Glutamatergic neuron (in vitro differentiated cells): ENCODE measurements at regions not wholly inside any gene's neighbourhood (a gene's known extent, or its start where the extent isn't known, plus 50 kb on each side); places are given as distances from the start of the nearest gene placed in this dataset.

Source experiments
- DNase-seq: peaks from one replicate; pipeline ENCODE4 v3.0.0; 2022
- H3K27ac Mint-ChIP-seq: one replicate; pipeline ENCODE4 v1.8.0; 2020; ENCODE audit warnings: mild to moderate bottlenecking, mixed read lengths, inconsistent platforms; ENCODE audit not compliant: unreplicated experiment
- H3K27me3 Mint-ChIP-seq: one replicate; pipeline ENCODE4 v1.8.0; 2020; ENCODE audit warnings: mild to moderate bottlenecking, moderate library complexity, mixed read lengths, inconsistent platforms; ENCODE audit not compliant: unreplicated experiment
- H3K36me3 Mint-ChIP-seq: one replicate; pipeline ENCODE4 v1.8.0; 2020; ENCODE audit warnings: mild to moderate bottlenecking, mixed read lengths, inconsistent platforms; ENCODE audit not compliant: unreplicated experiment
- H3K4me1 Mint-ChIP-seq: one replicate; pipeline ENCODE4 v1.8.0; 2020; ENCODE audit warnings: mild to moderate bottlenecking, low read depth, mixed read lengths, inconsistent platforms; ENCODE audit not compliant: unreplicated experiment
- H3K4me3 Mint-ChIP-seq: one replicate; pipeline ENCODE4 v1.8.0; 2020; ENCODE audit warnings: mild to moderate bottlenecking, mixed read lengths, inconsistent platforms; ENCODE audit not compliant: unreplicated experiment
- H3K9me3 Mint-ChIP-seq: one replicate; pipeline ENCODE4 v1.8.0; 2020; ENCODE audit warnings: mild to moderate bottlenecking, moderate library complexity, mixed read lengths, inconsistent platforms; ENCODE audit not compliant: unreplicated experiment
- TF ChIP-seq, protein P1 (sequence below): fragments of 200-600 bp; sonication (generic); IDR thresholded peaks from one replicate; pipeline ENCODE4 v1.5.0; 2021; ENCODE audit not compliant: partially characterized antibody, unreplicated experiment

DNA sequence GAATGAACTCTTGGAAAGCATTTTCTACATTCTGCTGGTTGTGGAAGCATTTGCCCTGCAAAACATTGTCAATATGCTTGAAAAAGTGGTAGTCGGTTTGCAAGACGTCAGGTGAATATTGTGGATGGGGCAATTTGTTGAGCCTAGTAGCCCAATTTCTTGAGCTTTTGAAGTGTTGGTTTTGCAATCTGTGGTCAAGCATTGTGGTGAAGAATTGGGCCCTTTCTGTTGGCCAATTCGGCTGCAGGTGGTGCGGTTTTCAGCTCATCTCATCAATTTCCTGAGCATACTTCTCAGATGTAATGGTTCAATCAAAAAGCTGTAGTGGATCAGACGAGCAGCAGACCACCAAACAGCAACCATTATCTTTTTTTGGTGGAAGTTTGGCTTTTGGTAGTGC, 426.8 kb upstream of the CDH9 start:
- H3K27me3 Mint-ChIP-seq: no peaks in the 10 kb centered on the region
- no peak for DNase-seq
- H3K4me1 Mint-ChIP-seq: peaks cover 2% of the 10 kb centered on the region
- no peaks in the 10 kb centered on the region for H3K9me3 Mint-ChIP-seq
- TF ChIP-seq, protein P1, sequence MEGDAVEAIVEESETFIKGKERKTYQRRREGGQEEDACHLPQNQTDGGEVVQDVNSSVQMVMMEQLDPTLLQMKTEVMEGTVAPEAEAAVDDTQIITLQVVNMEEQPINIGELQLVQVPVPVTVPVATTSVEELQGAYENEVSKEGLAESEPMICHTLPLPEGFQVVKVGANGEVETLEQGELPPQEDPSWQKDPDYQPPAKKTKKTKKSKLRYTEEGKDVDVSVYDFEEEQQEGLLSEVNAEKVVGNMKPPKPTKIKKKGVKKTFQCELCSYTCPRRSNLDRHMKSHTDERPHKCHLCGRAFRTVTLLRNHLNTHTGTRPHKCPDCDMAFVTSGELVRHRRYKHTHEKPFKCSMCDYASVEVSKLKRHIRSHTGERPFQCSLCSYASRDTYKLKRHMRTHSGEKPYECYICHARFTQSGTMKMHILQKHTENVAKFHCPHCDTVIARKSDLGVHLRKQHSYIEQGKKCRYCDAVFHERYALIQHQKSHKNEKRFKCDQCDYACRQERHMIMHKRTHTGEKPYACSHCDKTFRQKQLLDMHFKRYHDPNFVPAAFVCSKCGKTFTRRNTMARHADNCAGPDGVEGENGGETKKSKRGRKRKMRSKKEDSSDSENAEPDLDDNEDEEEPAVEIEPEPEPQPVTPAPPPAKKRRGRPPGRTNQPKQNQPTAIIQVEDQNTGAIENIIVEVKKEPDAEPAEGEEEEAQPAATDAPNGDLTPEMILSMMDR: no peak
- H3K36me3 Mint-ChIP-seq: no peaks in the 10 kb centered on the region
- no peak overlapping the region for H3K27ac Mint-ChIP-seq
- no peak overlapping the region for H3K4me3 Mint-ChIP-seq

- peaks cover 4% of the 10 kb centered on the region for H3K4me1 Mint-ChIP-seq
- H3K27me3 Mint-ChIP-seq: no peaks in the 10 kb centered on the region
- DNase-seq: no peak
- no peaks in the 10 kb centered on the region for H3K36me3 Mint-ChIP-seq
- H3K27ac Mint-ChIP-seq: no peak overlapping the region
- no peak overlapping the region for H3K4me3 Mint-ChIP-seq
- TF ChIP-seq, protein P1: no peak
- no peaks in the 10 kb centered on the region for H3K9me3 Mint-ChIP-seq
These were observed 425.2 kb upstream of the CDH9 start for GRCh38 chr5:27463446-27464149.

DNA sequence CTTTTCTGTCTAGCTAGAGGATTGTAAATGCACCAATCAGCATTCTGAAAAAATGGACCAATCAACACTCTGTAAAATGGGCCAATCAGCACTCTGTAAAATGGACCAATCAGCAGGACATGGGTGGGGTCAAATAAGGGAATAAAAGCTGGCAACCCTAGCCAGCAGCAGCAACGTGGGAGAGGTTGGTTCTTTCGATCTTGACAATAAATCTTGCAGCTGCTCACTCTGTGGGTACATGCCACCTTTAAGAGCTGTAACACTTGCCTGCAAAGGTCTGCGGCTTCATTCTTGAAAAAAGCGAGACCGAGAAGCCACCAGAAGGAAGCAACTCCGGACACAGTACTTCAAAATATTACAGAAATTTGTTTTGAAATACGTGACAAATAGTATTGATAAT, 424.6 kb upstream of the CDH9 start:
- Mint-ChIP-seq H3K27ac (no peak overlapping the region), H3K36me3 (no peaks in the 10 kb centered on the region), H3K9me3 (no peaks in the 10 kb centered on the region), H3K4me1 (peaks cover 2% of the 10 kb centered on the region), H3K4me3 (no peak overlapping the region), H3K27me3 (no peaks in the 10 kb centered on the region)
- no peak for DNase-seq
- TF ChIP-seq, protein P1: no peak

GRCh38 chr5:27458287-27458686, 419.9 kb upstream of the CDH9 start:
- Mint-ChIP-seq H3K9me3 (no peaks in the 10 kb centered on the region), H3K36me3 (no peaks in the 10 kb centered on the region), H3K4me1 (peaks cover 2% of the 10 kb centered on the region), H3K27ac (no peak overlapping the region), H3K27me3 (no peaks in the 10 kb centered on the region), H3K4me3 (no peak overlapping the region)
- TF ChIP-seq, protein P1: no peak
- DNase-seq: no peak

DNA sequence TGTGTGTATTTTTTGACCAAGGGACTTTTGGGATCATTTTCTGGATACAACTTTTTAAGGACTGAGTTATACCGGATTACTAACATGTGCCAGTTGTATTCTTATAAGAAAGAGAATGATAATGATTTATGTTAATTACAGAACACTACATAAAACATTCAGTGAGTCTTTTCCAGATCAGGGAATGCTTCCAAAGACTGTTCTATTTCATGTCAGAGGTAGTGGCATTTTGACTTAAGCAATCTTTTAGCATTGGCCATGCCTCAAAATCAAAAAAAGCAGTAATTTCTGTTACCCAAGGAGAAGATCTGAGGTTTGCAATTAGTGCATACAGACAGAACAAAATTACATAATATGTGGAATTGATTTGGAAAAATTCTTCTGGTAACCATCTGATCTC, 413.0 kb upstream of the CDH9 start:
- TF ChIP-seq, protein P1: no peak

More for the DNA sequence above, 413.0 kb upstream of the CDH9 start:
- Mint-ChIP-seq H3K27ac (no peak overlapping the region), H3K36me3 (no peaks in the 10 kb centered on the region), H3K4me1 (peaks cover 17% of the 10 kb centered on the region), H3K27me3 (peaks cover 1% of the 10 kb centered on the region), H3K4me3 (no peak overlapping the region), H3K9me3 (peaks cover 5% of the 10 kb centered on the region)
- no peak for DNase-seq
